Gastrocnemius medialis (tissue), 4 donors: ENCODE measurements at regions not wholly inside any gene's neighbourhood (a gene's known extent, or its start where the extent isn't known, plus 50 kb on each side); places are given as distances from the start of the nearest gene placed in this dataset.

Source experiments
- CTCF ChIP-seq, 5 experiments: fragments of 450-650 bp in 3 of 5; fragments of 200-600 bp in 2 of 5; sonication (generic) in 2 of 5; IDR thresholded peaks in 4 of 5; conservative IDR thresholded peaks in 1 of 5; 1 replicate in 4 of 5; 2 replicates in 1 of 5; pipeline ENCODE4 v1.5.1; 2016 to 2019; ENCODE audit warnings: antibody characterized with exemption in 5 of 5, mild to moderate bottlenecking in 3 of 5, moderate library complexity in 3 of 5
- POLR2A ChIP-seq, 2 donors: fragments of 450-650 bp; IDR thresholded peaks; one replicate each; pipeline ENCODE4 v1.6.1; 2017; ENCODE audit warnings: antibody characterized with exemption in 2 of 2, mild to moderate bottlenecking in 2 of 2, moderate library complexity in 2 of 2

- TF ChIP-seq CTCF (IDR thresholded peaks at IDR 0.05 in 4 of 5, conservative IDR thresholded peaks at IDR 0.05 in 1 of 5), result no peak
- TF ChIP-seq POLR2A (IDR thresholded peaks at IDR 0.05), result no peak
Observed at GRCh38 chr10:6657669-6658068, 77.6 kb upstream of the PRKCQ start.
